SKM-1 (cell line): ENCODE measurements at regions not wholly inside any gene's neighbourhood (a gene's known extent, or its start where the extent isn't known, plus 50 kb on each side); places are given as distances from the start of the nearest gene placed in this dataset.
A peak's percentile ranks its signal among the peaks of the same experiment; 100 is the strongest.
"Not testable (repeated sequence)": the region's sequence is repeated elsewhere in the genome, so short reads cannot be mapped to it uniquely, and the experiment has no call there.

Experiments used
- DNase-seq: peaks from one replicate; lab custom pipeline; 2025; ENCODE audit not compliant: unreplicated experiment; lab: John Stamatoyannopoulos, UW

DNA sequence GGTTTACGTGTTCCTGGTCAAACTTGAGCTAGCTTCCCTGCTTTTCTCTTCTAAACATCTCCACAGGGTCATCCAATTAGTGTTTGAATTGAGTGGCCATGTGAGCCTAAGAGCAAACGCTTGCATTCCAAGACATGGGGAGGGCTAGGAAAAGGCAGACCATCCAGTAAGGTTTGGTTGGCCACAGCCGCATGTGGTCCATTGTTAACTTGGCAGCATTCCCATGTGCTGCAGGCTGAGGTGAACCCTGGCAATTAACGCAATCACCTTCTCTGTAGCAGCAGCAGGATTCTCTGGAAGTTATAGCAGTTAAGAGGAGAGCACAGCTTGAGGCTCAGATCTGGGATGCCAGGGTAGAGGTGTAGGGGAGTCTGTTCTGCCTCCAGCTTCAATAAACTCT lies 502.2 kb upstream of the LMCD1 start:
- no peak for DNase-seq

DNA sequence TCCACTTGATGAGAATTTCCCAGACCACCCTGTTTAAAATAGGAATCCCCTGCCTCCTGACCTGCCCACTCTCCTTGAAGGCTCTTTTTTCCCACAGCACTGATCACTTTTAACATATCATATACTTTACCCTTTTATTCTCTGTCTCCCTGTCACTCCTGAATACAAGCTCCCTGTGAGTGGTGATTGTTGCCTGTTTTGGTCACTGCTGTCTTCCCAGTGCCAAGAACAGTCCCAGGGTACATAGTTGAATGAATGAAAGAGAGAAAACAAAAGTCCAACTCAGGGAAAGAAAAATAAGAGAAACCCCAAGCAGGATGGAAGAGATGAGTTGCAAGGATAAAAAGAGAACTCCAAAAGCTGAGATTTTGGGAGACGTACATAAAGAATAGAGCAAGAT lies 500.3 kb upstream of the LMCD1 start:
- no peak for DNase-seq

- no peak for DNase-seq
Observed at GRCh38 chr3:8001712-8002111, 499.9 kb upstream of the LMCD1 start.

DNA sequence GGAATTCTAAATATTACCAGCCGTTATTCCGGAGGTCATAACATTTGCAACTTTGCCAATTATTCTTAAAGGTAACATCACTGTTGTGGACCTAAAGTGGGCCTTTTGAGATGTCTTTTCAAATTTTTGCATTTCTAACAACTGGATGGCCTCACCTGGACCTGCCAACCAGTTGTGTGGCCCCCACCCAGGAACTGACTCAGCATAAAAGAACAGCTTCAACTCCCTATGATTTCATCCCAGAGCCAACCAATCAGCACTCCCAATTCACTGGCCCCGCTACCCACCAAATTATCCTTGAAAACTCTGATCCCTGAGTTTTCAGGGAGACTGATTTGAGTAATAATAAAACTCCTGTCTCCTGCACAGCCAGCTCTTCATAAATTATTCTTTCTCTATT lies 489.7 kb upstream of the LMCD1 start:
- DNase-seq: no peak

GRCh38 chr3:8020047-8020841 lies 481.4 kb upstream of the LMCD1 start:
- peak; percentile 49 for DNase-seq

GRCh38 chr3:8027954-8028353 lies 473.7 kb upstream of the LMCD1 start:
- DNase-seq: no peak

GRCh38 chr3:8050283-8050682 lies 451.3 kb upstream of the LMCD1 start:
- no peak for DNase-seq

GRCh38 chr3:8052659-8053058 lies 449.0 kb upstream of the LMCD1 start:
- DNase-seq: no peak

GRCh38 chr3:8068135-8068534 lies 433.5 kb upstream of the LMCD1 start:
- DNase-seq: not testable (repeated sequence)

GRCh38 chr3:8069471-8069870 lies 432.2 kb upstream of the LMCD1 start:
- DNase-seq: no peak

DNA sequence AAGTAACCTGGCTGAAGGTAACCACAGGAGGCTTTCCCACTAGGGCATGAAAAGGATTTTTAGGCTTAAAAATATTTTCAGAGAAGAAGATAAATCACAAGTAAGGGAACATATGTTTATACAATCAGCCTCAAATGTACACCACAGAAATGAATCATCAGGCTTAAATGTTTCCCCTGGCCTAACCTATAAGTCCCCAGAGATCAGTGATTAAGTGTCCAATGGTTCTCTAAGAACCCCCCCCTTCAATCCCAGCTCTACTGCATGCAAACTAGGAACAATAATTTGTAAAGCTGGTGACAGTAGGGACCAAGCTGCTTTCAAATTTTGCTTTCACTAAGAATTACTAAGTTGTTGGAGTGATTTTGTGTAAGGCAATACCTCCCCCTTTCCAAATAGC lies 431.6 kb upstream of the LMCD1 start:
- DNase-seq: no peak

- not testable (repeated sequence) for DNase-seq
Observed at GRCh38 chr3:8074740-8075139, 426.9 kb upstream of the LMCD1 start.

DNA sequence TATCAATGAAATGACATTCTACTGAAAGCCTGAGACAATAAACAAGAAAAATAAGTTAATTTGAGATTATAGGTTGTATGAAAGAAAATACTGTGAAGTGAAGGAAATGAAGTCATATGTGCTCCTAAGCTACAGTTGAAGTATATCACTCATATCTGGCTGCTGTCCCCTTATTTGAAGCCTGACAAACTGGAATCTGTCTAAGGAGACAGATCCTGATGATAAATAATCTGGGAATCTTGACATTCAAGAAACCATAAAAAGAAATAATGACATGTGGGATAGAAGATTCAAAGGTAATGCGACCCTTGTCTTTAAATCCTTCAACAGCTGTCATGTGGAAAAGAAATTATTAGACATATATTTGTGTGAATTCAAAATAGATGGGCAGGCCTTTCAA lies 424.5 kb upstream of the LMCD1 start:
- DNase-seq: no peak

- DNase-seq: no peak
Observed at GRCh38 chr3:8080464-8080863, 421.2 kb upstream of the LMCD1 start.

DNA sequence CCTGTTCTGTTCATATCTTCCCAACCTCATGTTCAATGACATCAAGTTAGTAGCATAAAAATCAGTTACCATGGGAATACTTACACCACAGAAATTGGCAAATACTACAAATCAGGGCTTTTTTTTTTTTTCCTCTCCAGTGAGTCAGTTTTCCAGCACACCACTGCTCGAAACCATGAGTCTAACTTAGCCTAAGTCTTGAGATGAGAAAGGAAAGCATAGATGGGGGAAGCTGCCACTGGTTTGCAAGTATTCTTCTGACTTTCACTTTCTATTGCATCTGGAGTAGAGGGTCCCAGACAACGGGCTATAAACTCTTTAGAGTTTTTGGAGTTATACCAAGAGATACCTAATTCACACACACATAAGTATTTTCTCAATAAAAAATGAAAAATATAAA lies 416.1 kb upstream of the LMCD1 start:
- no peak for DNase-seq

DNA sequence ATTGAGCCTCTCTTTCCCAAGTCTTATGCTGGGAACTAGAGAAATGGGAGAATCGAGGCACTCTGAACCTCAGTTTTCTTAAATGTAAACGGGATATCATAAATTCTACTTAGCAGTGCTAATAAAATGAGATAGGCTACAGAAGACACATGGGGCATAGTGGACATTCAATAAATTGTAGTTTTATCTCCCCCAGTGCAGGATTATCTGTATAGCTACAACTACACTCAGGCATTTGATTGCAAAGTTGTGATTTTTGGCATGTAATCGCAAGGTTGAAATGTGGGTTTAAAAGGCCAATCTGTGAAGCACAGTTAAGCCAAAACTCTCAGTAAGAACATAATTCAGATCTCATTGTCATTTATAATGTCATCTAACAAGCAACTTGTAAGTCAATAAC lies 413.7 kb upstream of the LMCD1 start:
- no peak for DNase-seq

- DNase-seq: peak; percentile 86
Observed at GRCh38 chr3:8094415-8094814, 407.2 kb upstream of the LMCD1 start.

DNA sequence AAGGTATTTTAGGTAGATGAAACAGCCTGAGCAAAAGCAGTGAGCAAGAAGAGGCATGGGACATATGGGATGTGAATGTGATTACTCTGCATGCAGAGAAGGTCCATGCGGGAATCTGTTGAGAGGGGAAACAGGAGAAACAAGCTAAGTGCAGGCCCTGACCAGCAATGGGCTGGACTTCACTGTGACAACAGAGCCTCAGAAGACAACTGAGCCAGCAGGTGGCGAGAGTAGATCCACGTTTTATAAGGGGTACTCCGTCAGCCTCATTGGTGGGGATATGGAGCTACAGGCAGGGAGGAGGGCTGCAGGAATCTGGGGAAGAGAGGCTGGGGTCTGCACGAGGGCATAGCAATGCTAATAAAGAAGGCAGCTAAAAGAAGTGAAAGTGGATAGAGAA lies 405.9 kb upstream of the LMCD1 start:
- no peak for DNase-seq

GRCh38 chr3:8097690-8098089 lies 403.9 kb upstream of the LMCD1 start:
- DNase-seq: no peak

DNA sequence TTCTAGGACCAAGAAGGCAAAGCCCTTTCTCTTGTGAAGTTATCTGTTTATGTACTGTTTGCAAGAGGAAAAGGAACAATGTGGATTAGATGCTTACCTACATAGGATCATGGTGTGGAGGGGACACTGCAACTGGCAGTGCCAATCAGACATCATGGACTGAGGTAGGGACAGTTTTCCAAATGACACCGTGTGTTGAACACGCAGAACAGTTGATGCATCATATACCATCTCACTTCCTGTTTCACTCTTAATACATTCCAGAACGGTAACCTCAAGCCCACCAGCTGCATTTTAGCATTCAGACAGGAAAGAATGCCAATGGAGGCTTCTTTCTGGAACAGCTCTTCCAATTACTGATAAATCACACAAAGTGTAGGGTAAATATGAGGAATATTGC lies 397.7 kb upstream of the LMCD1 start:
- no peak for DNase-seq

DNA sequence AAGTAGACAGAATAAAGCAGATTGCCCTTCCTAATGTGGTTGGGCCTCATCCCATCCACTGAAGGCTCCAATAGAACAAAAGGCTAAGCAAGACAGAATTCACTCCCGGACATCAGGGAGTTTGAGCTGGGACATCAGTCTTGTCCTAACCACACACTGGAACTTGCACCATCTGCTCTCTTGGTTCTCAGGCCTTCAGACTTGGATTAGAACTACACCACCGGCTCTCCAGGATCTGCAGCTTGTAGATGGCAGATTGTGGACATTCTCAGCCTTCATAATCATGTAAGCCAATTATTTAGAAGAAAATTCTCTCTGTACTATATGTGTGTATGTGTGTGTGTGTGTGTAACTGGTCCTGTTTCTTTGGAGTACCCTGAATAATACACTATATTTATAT lies 394.7 kb upstream of the LMCD1 start:
- DNase-seq: no peak

- DNase-seq: peak; percentile 83
Observed at GRCh38 chr3:8110966-8111798, 390.4 kb upstream of the LMCD1 start.
